Uterus (tissue), 2 donors: ENCODE measurements at regions not wholly inside any gene's neighbourhood (a gene's known extent, or its start where the extent isn't known, plus 50 kb on each side); places are given as distances from the start of the nearest gene placed in this dataset.

Experiments
- CTCF ChIP-seq, 4 experiments: fragments of 200-600 bp in 2 of 4; fragments of 450-650 bp in 2 of 4; sonication (generic) in 2 of 4; IDR thresholded peaks; one replicate each; pipeline ENCODE4 v1.5.1; 2016 to 2019; ENCODE audit warnings: antibody characterized with exemption in 4 of 4, mild to moderate bottlenecking in 2 of 4, moderate library complexity in 1 of 4
- POLR2A ChIP-seq, 2 donors: fragments of 450-650 bp; IDR thresholded peaks; one replicate each; pipeline ENCODE4 v1.6.1; 2016; ENCODE audit warnings: antibody characterized with exemption in 2 of 2, mild to moderate bottlenecking in 1 of 2, moderate library complexity in 1 of 2

DNA sequence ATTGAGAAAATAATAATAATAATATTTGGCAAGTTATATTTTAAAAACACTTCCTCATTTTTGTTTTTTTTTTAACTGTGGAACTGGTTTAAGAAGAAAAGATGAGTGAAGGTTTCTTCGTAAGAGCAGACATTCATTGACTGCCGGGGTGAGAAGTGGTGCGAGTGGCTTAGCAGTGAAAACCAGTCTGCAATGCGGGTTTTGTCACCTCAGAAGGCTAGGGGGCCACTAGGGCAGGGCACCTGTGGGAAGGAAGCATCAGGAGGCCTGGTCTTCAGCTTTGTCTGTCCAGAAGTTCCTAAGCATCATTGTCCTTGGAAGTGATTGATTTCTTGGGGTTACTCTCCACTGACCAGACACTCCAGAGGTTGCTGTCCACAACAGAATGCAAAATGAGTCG lies 339.2 kb downstream of the ZNF326 start:
- TF ChIP-seq CTCF (IDR thresholded peaks at IDR 0.05) = no peak
- TF ChIP-seq POLR2A (IDR thresholded peaks at IDR 0.05) = no peak
